Gastrocnemius medialis (tissue), 4 donors: ENCODE measurements at regions not wholly inside any gene's neighbourhood (a gene's known extent, or its start where the extent isn't known, plus 50 kb on each side); places are given as distances from the start of the nearest gene placed in this dataset.

Experiments
- ATAC-seq, 2 donors: fragments of 150-250 bp; one replicate each; pipeline ENCODE4 v1.9.1; 2016
- DNase-seq, 2 donors: peaks; one replicate each; pipeline ENCODE4 v3.0.0-alpha.2; 2019
- H3K27ac ChIP-seq, 4 donors: fragments of 200-600 bp; sonication (generic); 1 replicate in 1 of 4; 2 replicates in 3 of 4; pipeline ENCODE4 v1.5.1; 2016 to 2018; ENCODE audit warnings: mild to moderate bottlenecking in 2 of 4, moderate library complexity in 1 of 4
- H3K27me3 ChIP-seq, 3 donors: fragments of 200-600 bp; sonication (generic) in 2 of 3; 1 replicate in 1 of 3; 2 replicates in 2 of 3; pipeline versions ENCODE4 v1.5.1 to v1.6.0; 2016 to 2019; ENCODE audit warnings: mild to moderate bottlenecking in 1 of 3, moderate library complexity in 1 of 3
- H3K36me3 ChIP-seq, 2 donors: fragments of 200-600 bp; sonication (generic) in 1 of 2; one replicate each; pipeline ENCODE4 v1.5.1; 2017 to 2018
- H3K4me1 ChIP-seq, 2 donors: fragments of 200-600 bp; sonication (generic) in 1 of 2; one replicate each; pipeline ENCODE4 v1.5.1; 2016 to 2017; ENCODE audit warnings: mild to moderate bottlenecking in 2 of 2
- H3K4me3 ChIP-seq, 4 donors: fragments of 200-600 bp; sonication (generic) in 3 of 4; 1 replicate in 1 of 4; 2 replicates in 3 of 4; pipeline ENCODE4 v1.5.1; 2016 to 2019; ENCODE audit warnings: mild to moderate bottlenecking in 2 of 4
- H3K9me3 ChIP-seq, 3 donors: fragments of 200-600 bp; sonication (generic) in 2 of 3; 1 replicate in 1 of 3; 2 replicates in 2 of 3; pipeline ENCODE4 v1.5.1; 2016 to 2019
- POLR2A ChIP-seq, 2 donors: fragments of 450-650 bp; IDR thresholded peaks; one replicate each; pipeline ENCODE4 v1.6.1; 2017; ENCODE audit warnings: antibody characterized with exemption in 2 of 2, mild to moderate bottlenecking in 2 of 2, moderate library complexity in 2 of 2
- in situ Hi-C, 4 donors: fragments of 200-750 bp; cut with MboI; loops; one replicate each; pipeline versions ENCODE4 v1.15.0 to v1.8.0; 2017; ENCODE audit warnings: low sequenced_read_pairs in 4 of 4
- intact Hi-C: fragments of 100-400 bp; cut with DNase I; formaldehyde crosslinking; loops from one replicate; pipeline ENCODE4 v1.15.1; 2023; ENCODE audit warnings: low total_unique reads
- TF ChIP-seq, protein P1 (sequence below), 5 experiments: fragments of 450-650 bp in 3 of 5; fragments of 200-600 bp in 2 of 5; sonication (generic) in 2 of 5; IDR thresholded peaks in 4 of 5; conservative IDR thresholded peaks in 1 of 5; 1 replicate in 4 of 5; 2 replicates in 1 of 5; pipeline ENCODE4 v1.5.1; 2016 to 2019; ENCODE audit warnings: antibody characterized with exemption in 5 of 5, mild to moderate bottlenecking in 3 of 5, moderate library complexity in 3 of 5

DNA sequence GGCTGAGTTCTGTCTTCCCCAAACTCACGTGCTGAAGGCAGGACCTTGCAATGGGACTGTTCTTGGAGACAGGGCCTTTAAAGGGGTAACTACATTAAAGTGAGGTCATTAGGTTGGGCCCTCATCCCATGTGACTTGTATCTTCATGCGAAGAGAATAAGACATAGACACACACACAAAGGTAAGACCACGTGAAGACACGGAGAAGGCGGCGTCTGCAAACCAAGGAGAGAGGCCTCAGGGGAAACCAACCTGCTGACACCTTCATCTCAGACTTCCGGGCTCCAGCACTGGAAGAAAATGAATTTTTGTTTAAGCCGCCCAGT lies 50.7 kb upstream of the KCNMB1 start:
- no peak for TF ChIP-seq POLR2A (IDR thresholded peaks at IDR 0.05)
- TF ChIP-seq, protein P1, sequence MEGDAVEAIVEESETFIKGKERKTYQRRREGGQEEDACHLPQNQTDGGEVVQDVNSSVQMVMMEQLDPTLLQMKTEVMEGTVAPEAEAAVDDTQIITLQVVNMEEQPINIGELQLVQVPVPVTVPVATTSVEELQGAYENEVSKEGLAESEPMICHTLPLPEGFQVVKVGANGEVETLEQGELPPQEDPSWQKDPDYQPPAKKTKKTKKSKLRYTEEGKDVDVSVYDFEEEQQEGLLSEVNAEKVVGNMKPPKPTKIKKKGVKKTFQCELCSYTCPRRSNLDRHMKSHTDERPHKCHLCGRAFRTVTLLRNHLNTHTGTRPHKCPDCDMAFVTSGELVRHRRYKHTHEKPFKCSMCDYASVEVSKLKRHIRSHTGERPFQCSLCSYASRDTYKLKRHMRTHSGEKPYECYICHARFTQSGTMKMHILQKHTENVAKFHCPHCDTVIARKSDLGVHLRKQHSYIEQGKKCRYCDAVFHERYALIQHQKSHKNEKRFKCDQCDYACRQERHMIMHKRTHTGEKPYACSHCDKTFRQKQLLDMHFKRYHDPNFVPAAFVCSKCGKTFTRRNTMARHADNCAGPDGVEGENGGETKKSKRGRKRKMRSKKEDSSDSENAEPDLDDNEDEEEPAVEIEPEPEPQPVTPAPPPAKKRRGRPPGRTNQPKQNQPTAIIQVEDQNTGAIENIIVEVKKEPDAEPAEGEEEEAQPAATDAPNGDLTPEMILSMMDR (IDR thresholded peaks at IDR 0.05 in 4 of 5, conservative IDR thresholded peaks at IDR 0.05 in 1 of 5), result no peak
- intact Hi-C loops (no loop called here), in situ Hi-C loops (loop anchor here (5.0 to 25.0 kb wide), 3 partner anchors 182 to 897 kb away; no protein-coding TSS in a partner anchor)
- no peak for DNase-seq
- Histone ChIP-seq H3K27me3 (no peaks in the 10 kb centered on the region), H3K9me3 (no peaks in the 10 kb centered on the region), H3K4me3 (no peak overlapping the region), H3K4me1 (no peaks in the 10 kb centered on the region), H3K27ac (no peak overlapping the region), H3K36me3 (no peaks in the 10 kb centered on the region)
- ATAC-seq, result no peak

DNA sequence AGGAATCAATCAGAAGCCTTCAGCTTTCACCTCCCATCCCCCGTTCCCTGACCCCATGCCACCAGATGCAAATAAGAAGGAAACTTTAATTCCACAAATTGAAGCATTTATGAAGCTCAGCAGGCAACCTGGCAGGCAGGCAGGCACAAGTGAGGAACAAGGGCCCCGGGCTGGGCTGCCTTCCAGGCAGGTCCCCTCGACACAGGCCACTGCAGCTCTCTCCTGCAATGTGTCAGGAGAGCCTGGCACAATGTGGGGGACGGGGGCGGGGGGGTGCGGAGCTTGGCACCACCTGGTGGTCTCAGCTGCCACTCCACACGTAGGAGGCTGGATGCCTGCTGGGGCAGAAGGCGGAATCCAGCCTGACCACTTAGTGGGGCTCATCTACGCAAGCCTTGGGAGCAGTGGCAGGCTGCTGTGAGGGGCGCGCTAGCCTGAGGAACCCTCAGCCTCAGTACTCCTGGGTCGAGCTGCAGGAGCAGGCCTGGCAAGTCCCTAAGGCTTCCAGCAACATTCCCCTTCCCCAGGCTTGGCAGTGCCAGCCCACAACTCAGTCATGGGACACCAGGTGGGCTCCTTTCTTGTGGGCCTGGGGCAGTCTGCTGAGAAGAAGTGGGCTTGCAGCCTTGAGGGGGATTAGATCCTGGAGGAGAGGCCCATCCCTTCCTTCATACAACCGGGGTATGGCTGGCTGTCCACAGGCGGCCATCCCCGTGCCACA lies 50.2 kb upstream of the KCNMB1 start:
- H3K27ac ChIP-seq, result no peak overlapping the region
- no peak for TF ChIP-seq POLR2A (IDR thresholded peaks at IDR 0.05)
- no peak for DNase-seq
- no peak overlapping the region for H3K4me3 ChIP-seq
- in situ Hi-C loops (loop anchor here (10.0 to 25.0 kb wide), 2 partner anchors 185 to 898 kb away; no protein-coding TSS in a partner anchor), intact Hi-C loops (no loop called here)
- no peaks in the 10 kb centered on the region for H3K4me1 ChIP-seq
- no peaks in the 10 kb centered on the region for H3K36me3 ChIP-seq
- ATAC-seq, result no peak
- no peaks in the 10 kb centered on the region for H3K9me3 ChIP-seq
- H3K27me3 ChIP-seq, result no peaks in the 10 kb centered on the region
